NCI-H345 (cell line): ENCODE measurements at regions not wholly inside any gene's neighbourhood (a gene's known extent, or its start where the extent isn't known, plus 50 kb on each side); places are given as distances from the start of the nearest gene placed in this dataset.
A peak's percentile ranks its signal among the peaks of the same experiment; 100 is the strongest.

Experiments used
- DNase-seq: peaks from one replicate; lab custom pipeline; 2025; lab: John Stamatoyannopoulos, UW

DNA sequence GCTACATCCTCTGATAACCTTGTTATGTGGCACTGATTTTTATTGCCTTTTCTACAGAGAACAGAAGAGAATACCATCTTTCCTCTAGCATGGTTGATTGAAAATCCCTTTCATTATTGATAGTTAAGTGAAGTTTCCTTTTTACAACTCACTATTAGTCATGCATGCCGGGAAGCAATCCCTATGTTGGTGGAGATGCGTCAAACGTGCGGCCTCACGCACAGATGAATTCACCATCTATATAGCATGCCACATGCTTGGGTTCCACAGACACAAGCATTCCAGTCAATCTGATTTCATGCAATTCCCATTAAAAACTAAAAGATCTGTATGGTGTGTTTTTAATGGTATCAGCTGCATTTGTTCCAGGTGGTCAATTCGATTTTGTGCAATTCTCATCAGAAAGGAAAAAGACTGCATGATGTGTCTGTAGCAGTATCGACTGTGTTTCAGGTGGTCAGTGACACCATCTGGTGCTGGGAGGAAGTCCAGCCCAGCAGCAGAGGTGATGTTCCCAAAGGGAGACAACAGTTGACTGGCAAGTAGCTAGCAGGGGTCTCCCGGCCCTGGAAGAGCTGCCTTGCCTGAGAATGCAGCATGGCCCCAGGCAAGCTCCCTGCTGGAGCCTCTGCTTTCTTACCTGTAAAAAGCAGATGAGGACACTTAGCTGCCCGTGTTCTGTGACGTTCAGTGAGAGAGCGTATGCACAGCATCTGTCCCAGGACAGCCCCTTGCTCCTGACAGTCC, 151.3 kb upstream of the NCK2 start:
- DNase-seq, result no peak

DNA sequence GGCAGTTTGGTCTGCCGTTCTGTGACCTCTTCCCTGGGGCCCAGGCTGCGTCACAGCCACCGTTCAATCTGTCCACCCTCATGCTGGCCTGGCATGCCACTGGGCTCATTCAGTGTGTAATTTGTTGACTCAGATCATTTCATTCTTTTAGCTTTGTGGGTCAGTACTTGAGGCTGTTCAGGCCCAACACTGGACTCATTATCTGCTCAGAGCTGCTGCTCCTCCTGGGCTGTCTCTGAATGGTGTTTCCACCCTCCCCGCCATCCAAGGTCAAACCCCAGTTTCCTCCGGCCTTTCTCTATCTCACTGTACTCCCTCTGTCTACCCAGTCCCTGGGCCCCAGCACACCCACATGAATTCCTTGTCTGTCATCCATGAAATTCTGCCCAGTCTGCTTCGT, 152.4 kb upstream of the NCK2 start:
- DNase-seq, result no peak

DNA sequence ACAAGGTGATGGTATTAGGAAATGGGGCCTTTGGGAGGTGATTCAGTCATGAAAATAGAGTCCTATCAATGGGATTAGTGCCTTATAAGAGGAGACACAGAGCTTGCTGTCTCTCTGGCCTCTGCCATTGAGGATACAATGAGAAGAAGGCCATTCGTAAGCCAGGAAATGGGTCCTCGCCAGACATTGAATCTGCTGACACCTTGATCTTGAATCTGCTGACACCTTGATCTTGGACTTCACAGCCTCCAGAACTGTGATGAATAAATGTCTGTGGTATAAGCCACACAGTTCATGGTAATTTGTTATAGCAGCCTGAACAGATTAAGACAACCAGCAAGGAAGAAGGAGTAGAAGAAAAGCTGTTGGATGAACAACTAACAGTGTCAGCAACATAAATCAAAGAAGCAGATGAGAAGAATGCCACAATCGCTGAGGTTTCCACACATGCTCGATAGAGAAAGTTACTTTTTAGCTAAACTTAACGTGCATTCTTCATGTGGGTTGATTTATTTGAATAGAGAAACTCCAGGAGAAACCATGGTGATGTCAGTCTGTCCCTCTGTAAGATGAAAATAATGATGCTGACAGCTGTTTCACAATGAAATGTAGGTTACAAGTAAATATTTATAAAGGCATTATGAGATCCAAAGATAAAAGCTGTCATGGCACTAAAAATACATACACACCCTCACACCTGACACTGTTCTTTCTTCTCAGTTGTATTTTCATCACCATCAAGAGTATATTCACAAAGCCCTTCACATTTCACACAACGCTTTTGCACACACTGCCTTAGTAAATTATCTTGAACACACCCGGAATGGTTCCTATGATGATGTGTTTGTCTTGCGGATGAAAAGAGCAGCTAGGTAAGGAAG, 153.7 kb upstream of the NCK2 start:
- DNase-seq, result peak; percentile 34

DNA sequence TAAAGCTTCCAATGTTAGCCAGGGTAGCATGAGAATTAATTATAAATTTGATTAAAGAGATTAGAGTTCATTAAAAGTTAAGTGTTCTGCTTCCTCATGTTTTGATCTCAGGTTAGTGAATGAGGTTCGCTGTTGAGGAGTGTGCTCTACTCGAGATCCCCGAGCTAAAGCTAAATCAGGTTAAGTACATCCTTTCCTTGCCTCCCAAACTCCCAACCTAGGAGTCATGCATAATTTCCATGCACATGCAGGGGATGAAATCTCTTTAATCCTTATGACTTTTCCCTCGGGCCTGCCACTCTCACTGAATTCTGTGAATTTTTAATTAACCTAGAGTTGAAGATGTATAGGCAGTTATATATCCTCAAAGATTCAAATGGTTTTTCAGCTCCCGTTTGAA, 156.1 kb upstream of the NCK2 start:
- DNase-seq, result no peak

DNA sequence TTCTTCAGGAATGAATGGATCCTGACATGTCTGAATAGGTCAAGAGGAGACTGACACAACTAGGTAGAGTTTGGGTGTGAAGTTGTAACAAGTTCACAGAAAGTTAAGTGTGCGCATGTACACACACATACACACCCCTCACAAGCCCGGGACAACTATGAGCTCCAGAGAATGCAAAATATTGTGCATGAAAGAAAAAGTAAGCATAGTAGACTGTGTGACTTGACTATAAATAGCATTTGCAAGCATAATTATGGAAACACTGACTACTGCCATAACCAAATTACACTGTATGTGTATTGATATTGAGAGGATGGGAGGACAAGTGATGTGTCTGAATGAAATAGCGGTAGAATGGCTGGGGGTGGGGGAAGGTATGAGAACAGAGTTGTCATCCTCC, 157.1 kb upstream of the NCK2 start:
- no peak for DNase-seq

DNA sequence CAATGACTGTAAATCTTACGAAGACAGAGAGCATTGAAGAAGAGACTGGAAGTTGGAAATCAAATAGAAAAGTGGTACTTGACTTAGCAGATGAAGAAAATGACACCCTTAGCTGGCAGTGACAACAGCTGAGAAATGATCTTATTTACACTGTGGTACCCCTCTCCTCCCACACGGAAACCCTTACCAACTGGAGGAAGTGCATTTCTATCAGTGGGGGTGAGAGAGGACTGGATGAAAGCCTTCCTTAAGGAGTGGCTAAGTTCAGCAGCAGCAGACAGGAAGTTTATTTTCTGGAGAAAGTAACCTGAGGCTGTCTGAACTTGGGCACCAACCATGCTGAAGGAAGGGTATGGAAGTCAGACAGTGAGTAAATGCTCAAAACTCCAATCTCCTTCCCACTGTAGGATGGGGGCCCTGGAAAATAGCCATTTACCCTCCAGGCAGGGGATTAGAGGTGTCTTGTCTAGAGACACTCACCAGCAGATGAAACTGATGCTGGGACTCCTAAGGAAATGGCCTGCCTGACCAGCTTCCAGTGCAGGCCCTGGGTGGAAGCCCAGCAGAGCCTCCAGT, 160.2 kb upstream of the NCK2 start:
- DNase-seq, result no peak

DNA sequence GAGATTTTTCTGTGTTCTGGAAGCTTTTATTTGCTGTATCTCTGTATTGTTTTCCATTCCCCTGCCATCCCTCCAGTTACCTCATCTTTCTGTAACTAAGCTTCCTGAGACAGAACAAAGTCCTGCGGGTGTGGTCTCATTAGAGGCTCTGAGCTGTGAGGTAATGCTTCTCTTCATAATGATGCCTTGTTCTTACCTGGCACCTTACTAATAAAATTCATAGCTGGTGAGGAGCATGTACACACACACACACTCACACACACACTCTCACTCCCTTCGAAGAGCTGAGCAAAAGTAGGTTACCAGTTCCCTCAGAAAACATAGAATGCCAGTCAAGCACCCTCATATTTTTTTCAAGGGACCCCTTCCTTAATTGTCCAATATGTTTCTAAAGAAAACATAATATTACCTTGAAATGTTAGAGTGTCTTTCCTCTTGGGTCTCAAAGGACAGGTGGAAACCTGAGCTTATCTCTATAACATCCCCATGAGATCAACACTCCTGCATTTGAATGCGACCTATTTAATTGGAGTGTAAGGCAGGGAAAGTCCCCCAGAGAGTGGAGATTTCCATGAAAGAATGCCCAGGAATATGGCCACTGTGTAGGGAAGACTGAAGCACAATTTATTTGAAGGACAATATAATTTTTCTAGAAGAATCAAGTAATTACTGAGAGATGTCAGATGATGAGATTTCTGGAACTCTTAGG, 161.6 kb upstream of the NCK2 start:
- no peak for DNase-seq

DNA sequence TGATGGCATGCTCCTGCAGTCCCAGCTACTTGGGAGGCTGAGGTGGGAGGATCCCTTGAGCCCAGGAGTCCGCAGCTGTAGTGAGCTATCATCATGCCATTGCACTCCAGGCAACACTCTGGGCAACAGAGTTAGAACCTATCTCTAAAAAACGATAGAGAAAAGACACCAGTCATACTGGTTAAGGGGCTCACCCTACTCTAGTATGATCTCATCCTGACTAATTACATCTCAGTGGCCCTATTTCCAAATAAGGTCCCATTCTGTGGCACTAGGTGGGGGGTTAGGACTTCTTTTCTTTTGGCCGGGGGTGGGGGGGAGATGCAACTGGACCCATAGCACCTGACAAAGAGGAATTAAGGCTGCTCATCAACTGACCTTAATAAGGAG, 163.2 kb upstream of the NCK2 start:
- no peak for DNase-seq

DNA sequence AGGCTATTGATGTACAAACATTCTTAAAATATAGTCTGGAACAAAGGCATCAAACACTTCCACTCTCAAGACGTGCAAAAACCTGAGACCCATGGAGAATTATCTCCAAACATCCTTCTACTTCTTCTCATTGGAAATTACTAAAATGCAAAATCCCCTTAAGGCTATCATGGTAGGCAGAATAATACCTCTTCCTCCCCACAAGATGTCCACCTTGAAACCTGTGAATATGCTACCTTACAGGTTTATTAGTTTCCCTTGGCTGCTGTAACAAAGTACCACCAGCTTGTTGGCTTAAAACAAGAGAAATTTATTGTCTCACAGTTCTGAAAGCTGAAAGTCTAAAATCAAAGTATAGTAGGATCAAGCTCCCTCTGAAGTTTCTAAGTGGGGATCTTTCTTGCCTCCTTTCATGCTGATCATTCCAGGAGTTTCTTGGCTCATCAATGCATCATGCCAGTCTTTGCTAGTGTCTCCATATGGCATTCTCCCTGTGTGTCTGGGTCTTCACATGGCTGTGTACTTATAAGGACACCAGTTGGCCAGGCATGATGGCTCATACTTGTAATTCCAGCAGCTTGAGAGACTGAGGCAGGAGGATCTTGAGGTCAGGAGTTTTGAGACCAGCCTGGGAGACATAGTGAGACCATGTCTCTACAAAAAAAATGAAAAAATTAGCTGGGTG, 163.7 kb upstream of the NCK2 start:
- no peak for DNase-seq

DNA sequence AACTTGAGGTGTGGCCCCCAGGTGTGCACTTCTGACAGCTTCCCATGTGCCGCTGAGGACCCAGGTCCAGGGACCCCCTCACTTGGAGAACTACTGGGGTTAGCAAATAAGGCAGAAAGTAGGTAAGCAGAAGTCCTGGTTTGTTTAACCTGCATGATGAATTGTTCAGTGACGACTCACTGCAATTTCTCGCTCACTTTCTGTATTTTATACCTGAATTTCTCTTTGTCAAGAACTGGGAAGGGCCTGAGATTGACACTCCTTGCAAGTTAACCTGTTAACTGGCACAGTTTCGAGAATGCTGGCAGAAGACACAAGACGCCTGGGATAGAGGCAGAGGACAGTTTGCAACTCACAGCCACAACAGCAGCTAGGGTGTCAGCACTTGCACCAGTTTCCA, 164.5 kb upstream of the NCK2 start:
- no peak for DNase-seq

DNA sequence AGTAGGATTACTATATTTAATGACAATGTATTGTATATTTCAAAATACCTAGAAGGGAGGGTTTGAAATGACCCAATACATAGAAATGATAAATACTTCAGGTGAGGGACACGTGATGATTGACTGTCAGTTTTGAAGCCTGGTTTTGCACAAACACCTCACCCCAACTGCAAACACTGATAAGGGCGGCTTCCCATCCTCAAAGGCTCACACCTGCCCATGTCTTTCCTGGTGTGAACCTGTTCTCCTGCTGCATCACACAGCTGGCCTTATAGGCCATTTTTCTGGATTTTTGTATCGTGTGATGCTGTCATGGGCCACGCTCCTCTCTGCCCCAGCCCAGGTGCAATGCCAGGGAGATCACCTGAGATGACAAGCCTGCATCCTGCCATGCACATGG, 166.5 kb upstream of the NCK2 start:
- no peak for DNase-seq

DNA sequence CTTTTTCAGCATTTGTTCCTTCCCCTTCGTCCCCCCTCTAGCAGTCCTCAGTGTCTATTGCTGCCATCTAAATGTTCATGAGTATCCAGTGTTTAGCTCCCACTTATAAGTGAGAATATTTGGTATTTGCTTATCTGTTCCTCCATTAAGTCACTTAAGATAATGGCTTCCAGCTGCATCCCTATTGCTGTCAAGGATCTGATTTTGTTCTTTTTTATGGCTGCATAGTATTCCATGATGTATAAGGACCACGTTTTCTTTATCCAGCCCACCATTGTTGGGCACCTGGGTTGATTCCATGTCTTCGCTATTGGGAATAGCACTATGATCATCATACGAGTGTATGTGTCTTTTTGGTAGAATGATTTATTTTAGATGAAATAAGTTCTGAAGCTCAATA, 166.9 kb upstream of the NCK2 start:
- DNase-seq, result no peak

DNA sequence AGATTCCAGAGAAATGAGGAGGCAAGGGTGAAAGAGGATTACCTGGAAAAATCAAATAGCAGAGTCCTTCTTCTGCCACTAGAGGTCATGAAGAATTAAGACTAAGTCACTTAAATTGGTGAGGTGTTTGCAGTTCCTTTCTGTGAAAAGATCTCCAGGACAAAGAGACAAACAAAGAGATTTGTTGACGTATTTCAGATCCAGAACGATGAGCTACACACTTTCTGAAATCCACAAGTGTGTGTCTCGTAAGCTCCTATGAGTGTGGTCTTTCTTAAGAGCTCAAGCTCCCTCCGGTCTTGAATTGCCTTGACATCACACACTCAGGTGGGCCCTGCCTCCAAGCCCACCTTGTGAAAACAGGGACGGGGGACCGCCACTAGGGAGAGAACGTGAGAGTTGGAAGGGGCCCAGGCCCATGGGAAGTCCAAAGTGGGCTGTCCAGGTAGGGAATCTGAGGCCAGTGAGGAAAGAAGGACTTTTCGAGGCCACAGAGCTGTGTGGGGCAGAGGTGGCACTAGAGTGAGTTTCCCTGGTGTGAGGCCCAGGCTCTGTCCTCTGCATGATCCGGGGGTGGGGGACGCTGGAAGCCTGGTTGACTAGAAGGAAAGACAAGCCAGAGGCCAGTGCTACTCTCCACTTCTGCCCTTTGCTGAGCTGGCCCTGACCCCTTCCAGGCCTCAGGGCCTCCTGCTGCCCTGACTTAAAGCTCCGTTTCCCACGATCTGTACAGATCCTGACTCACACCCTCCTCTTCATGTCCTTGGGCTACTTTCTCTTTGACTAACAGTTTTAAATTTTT, 168.1 kb upstream of the NCK2 start:
- DNase-seq, result peak; percentile 53

DNA sequence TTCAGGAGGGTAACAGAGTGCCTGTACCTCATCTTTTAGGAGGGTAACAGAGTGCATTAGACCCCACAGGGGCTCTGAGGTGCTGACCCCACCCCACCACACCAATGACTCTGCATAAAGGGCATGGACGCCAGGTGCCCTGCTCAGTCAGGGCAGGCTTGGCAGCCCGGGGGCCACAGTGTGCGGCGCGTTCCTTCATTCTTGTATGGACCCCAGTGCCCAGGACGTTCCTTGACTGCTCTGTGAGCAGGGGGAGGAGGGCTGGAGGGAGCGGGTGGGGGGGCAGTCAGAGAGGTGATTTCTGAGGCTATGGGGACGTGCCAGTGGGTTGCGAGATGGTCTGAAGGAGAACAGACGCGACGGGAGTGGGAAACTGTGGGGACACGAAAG, 168.7 kb upstream of the NCK2 start:
- DNase-seq, result no peak

DNA sequence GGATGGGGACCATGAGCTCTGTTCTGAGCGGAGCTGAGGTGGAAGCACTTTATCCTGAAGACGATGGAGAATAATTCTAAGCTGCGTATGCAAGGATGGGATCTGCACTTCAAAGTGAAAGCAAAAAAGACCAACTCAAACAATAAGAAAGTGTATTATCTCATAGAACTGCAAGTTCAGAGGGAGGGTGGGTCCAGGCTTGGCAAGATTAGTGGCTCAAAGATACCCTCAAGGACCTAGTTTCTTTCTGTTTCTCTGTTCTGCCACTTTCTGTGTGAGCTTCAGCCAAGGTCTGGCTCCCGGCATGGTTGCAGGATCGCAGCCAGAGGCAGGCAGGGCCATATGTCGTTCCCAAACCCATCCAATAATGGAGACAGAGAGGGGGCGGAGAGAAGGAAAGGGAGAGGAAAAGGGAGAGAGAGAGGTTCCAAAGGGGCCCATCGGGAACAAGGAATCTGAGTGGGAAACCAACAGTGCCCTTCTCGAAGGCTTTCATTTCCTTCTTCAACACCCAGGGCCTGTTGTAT, 169.2 kb upstream of the NCK2 start:
- DNase-seq, result no peak

DNA sequence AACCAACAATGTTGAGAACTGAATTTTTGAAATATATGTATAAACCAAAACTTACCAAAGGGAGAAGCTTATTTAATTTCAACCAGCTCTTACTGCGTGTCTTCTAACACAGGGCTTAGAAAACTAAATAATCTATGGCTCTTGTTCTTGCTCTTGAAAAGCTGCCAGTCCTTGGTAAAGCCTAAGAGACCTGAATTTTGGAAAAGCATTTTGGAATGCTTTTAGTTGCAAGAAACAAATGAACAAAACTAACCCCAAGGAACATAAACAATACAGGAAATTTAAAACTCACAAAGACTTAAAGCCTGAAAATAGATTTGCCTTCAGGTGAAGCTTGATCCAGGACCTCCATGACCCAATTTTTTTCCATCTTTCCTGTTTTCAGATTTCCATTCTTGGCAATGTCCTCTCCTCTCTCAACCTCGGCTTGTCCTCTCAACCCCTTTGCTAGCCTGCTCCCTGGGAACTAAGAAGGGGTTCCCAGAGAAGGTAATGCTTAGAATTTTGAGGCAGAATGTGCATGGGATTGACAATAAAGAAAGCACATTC, 169.8 kb upstream of the NCK2 start:
- DNase-seq, result no peak

DNA sequence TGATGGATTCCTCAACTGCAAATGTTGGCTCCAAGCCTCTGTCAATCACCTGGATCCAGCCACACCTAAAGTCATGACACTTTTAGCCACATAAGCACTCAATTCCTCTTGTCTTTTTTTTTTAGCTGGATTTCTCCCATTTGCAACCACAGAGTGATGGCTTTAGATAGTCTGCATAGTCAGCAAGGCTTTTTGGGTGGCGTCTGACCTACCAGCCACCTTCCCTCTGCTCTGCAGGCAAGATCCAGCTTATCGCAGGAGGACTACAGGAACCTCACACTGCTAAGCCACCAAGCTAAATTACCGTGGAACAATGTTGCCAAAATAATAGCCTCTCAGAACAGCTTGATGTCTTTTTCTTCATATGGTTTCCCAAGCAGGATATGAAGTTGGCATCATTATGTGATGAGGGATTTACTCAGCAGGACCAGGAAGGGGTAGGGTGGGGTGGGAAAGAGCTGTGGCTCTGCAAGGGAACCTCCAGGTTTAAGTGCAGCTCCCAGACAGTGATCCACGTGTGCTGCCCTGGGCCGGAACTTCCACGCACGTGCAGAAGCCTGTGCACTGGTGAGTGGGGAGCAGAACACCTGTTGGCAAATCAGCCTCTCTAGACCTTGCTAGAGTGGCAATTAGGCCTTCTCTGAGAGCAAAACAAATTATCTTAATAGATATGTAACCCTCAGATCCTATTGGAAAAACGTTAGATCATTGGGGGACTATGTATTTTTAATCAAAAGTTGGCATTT, 170.6 kb upstream of the NCK2 start:
- DNase-seq, result peak; percentile 58

DNA sequence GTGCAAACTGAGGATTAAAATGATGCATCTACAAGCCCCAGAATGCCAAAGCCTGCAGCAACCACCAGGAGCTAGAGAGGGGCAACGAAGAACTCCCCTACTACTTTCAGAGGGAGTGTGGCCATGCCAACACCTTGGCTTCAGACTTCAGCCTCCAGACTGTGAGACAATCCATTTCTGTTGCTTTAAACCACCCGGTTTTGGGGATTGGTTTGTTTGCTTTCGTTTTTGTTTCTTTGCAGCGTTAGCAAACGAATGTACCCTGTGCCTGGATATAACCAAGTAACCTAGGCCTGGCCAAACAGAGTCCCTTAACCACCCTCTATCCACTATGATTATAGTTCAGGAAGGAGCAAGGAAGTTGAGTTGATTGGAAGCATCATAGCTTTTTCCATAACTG, 171.2 kb upstream of the NCK2 start:
- no peak for DNase-seq

DNA sequence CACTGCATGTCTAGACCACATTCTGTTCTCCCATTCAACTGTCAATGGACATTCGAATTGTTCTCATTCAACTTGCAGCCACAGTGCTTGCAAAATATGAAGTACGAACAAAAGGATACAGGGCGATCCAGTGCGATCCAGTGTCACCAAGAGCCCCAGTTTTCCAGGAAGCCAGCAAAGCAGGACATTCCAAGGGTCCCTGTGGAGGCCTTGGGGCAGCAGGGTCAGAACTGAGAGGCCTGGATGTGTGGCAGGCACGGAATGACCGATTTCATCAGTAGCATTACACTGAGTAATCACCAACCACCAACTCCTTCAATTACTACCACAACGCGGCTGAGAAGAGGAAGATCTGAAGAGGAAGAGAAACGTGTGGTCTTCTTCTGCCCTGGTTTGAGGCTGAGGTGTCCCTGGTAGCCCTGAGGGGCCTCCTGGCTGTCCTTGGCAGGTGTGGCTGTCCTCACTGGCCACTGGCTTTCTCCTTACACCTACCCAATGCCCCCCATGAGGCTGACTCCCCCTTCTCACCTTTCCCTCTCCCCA, 172.7 kb upstream of the FHL2 start:
- no peak for DNase-seq

DNA sequence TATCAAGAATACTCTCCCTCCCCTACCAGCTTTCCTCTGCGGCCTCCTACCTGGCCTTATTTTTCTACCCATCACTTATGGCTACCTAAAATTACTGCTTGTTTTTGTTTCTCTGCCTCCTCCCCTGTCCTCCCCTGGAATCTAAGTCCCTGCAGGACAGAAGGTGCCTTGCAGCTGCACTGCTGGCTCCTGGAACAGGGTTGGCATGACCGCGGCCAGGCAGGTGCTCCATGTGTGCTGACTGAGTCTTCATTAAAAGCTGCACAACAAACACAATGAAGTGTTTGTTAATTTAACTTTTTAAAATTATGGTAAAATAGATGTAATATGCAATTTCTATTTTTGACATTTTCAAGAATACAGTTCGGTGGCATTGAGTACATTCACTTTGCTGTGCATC, 171.9 kb upstream of the FHL2 start:
- no peak for DNase-seq
